LNCAP (cell line): ENCODE measurements at regions not wholly inside any gene's neighbourhood (a gene's known extent, or its start where the extent isn't known, plus 50 kb on each side); places are given as distances from the start of the nearest gene placed in this dataset.

Experiments
- TF ChIP-seq, protein P1 (sequence below): fragments of 450-650 bp; IDR thresholded peaks from 2 replicates; pipeline ENCODE4 v1.5.1; 2017; ENCODE audit warnings: mild to moderate bottlenecking

- TF ChIP-seq, protein P1, sequence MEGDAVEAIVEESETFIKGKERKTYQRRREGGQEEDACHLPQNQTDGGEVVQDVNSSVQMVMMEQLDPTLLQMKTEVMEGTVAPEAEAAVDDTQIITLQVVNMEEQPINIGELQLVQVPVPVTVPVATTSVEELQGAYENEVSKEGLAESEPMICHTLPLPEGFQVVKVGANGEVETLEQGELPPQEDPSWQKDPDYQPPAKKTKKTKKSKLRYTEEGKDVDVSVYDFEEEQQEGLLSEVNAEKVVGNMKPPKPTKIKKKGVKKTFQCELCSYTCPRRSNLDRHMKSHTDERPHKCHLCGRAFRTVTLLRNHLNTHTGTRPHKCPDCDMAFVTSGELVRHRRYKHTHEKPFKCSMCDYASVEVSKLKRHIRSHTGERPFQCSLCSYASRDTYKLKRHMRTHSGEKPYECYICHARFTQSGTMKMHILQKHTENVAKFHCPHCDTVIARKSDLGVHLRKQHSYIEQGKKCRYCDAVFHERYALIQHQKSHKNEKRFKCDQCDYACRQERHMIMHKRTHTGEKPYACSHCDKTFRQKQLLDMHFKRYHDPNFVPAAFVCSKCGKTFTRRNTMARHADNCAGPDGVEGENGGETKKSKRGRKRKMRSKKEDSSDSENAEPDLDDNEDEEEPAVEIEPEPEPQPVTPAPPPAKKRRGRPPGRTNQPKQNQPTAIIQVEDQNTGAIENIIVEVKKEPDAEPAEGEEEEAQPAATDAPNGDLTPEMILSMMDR = no peak
Measured at GRCh38 chr9:19699756-19700155, 89.1 kb downstream of the SLC24A2 start.

- TF ChIP-seq, protein P1 = no peak
Measured at GRCh38 chr9:19698960-19699359, 89.9 kb downstream of the SLC24A2 start.

DNA sequence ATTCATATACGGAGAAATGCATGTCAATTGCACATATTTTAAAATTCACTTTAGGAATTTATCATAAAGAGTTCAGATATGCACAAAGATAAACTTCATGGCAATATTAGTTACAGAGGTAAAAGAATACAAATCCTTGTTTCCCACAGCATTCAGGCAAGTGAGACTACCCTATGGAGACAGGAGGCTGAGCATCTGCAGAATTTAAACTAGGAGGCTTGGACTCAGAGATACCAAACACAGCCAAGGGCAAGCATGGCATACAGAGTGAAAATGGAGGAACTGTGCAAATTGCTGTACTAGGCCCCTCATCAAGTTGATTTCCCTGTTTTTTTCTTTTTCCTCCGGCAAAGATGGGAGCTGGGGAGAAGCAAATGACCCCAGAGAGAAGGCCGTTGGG is 94.2 kb downstream of the SLC24A2 start:
- TF ChIP-seq, protein P1 = no peak

GRCh38 chr9:19690128-19690527 is 98.7 kb downstream of the SLC24A2 start:
- TF ChIP-seq, protein P1 = no peak

DNA sequence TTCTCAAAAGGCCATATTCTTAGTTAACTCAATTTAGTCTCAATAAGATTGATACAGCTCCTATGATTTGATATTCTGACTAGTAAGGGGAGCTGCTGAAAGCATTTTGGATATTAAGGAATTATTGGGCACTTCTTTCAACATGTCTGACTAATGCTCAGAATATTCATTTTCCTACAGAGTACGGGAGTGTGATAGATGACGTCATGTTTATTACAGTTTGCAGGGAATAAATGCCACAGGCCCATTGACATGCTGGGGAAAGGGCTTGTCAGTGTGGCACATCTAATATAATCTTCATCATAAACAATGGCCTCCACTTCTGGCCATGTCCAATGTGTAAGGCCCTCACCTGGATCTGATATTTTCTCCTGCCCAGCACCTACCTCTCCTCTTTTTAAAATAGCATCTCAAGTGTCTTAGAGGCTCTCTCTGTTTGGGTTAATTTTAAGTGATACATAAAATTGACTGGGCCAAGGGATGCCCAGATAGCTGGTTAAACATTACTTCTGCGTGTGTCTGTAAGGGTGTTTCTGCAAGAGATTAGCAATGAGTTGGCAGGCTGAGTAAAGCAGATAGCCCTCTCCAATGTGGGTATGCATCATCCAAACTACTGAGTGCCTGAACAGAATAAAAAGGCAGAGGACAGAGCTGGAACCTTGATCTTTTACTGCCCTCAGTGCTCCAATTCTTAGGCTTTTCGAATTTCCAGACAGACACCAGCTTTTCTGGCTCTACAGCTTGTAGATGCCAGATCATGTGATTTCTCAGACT is 99.3 kb downstream of the SLC24A2 start:
- TF ChIP-seq, protein P1 = no peak

DNA sequence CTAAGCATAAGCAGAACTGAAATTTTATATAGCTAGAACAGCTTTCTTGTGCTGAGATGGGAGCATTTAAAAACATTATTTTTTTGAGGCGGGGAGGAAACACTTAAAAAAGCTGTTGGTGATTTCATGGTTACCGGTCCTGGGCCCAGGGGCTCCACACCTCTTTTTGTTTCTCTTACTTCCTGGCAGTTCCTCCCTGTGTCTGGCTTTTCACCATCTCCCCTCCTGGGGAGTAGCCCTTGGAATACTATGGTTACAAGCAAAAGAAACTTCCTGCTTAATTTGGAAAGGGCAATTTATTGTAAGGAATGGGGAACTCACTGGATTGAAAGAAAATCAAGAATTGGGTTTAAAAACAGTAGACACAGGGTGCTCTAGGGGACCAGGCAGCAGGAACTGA is 105.1 kb downstream of the SLC24A2 start:
- TF ChIP-seq, protein P1 = no peak

DNA sequence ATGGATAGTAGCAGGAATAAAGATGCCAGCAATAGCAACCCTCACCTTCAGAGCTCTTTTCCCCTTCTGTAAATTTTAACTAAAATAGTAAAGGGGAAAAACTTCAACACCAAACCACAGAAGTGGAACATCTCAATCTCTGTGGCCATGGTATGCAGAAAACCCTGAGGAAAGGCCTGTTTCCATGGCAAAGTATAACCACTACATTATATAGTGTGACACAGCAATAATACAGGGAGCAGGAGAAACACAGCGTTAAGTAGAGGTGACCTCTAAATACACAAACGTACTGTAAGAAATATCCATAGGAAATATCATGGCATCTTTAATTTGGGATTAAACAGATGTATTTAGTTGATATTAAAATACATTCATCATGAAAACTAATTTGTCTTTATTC is 106.4 kb downstream of the SLC24A2 start:
- TF ChIP-seq, protein P1 = no peak

DNA sequence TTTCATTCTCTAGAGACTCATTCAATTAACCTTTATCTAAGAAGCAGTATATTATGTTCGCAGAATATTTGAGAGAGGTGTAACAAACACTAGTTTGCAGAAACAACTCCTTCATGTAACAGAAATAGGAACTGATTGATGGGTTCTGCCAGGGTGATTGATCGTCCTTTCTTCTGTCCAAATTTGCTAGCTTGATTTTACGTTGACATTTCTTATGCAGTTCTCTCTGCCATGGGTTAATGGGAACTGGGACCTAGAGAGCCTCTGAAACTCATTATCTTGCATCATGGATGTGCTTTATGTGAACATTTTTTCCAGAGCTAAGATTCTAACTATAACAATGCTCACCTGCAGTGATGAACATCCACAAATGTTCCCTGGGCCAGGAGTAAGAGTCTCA is 107.0 kb downstream of the SLC24A2 start:
- TF ChIP-seq, protein P1 = no peak
